GM12874 (cell line): ENCODE measurements at regions not wholly inside any gene's neighbourhood (a gene's known extent, or its start where the extent isn't known, plus 50 kb on each side); places are given as distances from the start of the nearest gene placed in this dataset.

ENCODE experiments used
- TF ChIP-seq, protein P1 (sequence below): IDR thresholded peaks from 2 replicates; pipeline ENCODE4 v1.5.1; 2011; ENCODE audit warnings: low read depth, mild to moderate bottlenecking, control low read depth, low read length, moderate library complexity; ENCODE audit not compliant: insufficient read depth

DNA sequence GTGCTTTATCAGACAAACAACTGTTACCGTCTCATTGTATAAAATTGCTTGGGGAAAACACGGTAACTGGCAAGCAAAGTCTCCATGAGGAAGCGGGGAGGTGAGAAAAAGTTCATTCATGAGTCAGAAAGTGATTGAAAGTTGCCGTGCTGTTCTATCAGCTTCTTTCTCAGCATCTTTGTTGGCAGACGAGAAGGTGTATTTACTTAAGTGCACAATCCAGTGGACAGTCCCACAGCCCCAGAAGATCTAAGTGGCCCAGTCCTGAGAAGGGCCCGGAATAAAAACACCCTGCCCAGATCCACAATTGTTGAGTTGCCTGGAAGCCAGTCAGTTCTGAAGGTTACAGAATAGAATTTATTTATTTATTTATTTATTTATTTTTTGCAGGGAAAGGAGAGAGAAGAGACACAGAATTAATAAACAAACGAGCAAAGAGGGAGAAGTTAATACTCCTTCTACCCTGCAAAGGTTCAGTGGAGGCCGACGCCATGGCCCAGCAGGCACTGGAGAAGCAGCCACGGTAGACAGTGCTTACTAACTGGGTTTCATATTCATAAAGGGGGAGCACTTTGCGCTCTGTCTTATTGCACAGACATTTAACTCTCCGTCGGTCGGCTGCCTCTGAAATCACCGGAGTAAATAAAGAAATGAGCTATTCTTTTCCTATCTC lies 676.0 kb upstream of the SALL3 start:
- TF ChIP-seq, protein P1, sequence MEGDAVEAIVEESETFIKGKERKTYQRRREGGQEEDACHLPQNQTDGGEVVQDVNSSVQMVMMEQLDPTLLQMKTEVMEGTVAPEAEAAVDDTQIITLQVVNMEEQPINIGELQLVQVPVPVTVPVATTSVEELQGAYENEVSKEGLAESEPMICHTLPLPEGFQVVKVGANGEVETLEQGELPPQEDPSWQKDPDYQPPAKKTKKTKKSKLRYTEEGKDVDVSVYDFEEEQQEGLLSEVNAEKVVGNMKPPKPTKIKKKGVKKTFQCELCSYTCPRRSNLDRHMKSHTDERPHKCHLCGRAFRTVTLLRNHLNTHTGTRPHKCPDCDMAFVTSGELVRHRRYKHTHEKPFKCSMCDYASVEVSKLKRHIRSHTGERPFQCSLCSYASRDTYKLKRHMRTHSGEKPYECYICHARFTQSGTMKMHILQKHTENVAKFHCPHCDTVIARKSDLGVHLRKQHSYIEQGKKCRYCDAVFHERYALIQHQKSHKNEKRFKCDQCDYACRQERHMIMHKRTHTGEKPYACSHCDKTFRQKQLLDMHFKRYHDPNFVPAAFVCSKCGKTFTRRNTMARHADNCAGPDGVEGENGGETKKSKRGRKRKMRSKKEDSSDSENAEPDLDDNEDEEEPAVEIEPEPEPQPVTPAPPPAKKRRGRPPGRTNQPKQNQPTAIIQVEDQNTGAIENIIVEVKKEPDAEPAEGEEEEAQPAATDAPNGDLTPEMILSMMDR, result no peak

DNA sequence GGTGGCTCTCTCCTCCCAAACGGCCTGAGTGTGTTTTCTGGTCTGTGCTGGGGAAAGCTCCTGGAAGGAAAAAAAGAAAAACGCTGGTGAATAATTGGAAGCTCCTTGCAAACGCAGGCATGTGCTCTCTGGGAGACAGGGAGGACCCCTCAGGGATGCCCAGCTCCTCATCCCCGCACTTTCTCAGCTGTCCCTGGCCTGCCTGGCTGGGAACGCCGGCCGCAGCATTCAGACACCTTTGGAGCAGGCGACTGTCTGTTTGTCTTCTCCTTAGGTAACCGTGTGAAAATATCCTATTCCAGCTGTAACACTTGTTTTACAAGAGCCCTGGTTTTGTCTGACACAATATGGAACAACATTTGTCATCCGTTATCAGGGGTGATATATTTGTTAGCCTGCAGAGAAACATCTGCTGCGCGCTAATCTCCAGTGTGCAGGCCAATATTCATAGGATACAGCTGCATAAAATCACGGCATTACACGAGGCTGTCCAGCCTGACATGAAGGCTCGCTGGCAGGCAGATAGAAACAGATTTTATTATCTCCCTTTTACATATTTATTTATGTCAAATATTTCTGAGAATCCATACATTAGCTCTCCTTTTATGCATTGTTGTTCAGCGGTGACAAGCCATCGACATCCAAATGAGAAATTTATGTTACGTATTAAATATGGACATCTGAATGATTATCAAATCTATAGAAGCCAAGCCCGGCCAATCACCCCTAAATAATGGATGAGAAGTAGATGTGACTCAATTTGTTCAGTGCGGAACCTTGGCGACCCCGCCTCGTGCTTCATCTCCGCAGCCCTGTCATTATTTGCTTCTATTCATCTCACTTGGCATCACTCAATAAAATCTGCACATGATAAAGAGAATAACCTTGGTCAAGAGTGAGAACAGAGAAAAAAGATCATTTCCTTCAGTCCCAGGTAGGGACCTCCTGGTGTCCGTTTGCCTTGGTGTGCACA lies 675.1 kb upstream of the SALL3 start:
- TF ChIP-seq, protein P1, result no peak

DNA sequence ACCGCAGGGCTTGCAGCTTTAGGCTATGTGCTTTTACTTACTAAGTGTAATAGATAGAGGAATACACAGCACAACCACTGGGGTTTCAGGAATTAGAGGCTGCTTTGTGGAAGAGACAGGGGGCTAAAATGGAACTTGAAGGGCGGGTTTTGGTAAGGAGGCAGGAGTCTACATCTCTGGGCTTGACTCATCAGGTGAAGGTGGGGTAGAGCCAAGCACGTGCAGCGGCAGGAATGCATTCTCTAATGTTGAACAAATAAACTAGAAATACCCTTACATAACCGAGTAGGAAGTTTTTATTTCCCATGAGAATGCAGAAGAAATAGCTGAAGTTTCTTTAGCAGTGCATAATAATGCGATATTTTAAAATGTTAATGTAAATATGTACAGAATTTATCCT lies 673.8 kb upstream of the SALL3 start:
- TF ChIP-seq, protein P1, result no peak

DNA sequence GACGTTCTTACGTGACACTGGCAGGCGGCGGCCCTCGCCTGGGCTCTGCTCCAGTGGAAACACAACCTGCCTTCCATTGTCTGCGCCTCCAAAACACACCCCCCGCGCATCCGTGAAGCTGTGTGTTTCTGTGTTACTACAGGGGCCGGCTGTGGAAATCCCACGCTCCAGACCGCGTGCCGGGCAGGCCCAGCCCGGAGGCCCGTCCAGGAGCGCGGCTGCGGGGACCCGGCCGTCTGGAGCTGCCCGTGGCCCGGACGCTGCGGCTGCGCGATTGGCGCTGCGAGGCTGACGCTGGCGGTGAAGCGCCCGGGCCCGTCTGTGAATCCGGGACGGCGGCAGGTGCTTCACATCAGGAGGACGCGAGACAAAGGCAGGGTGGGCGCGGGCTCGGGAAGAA lies 670.3 kb upstream of the SALL3 start:
- TF ChIP-seq, protein P1, result no peak

DNA sequence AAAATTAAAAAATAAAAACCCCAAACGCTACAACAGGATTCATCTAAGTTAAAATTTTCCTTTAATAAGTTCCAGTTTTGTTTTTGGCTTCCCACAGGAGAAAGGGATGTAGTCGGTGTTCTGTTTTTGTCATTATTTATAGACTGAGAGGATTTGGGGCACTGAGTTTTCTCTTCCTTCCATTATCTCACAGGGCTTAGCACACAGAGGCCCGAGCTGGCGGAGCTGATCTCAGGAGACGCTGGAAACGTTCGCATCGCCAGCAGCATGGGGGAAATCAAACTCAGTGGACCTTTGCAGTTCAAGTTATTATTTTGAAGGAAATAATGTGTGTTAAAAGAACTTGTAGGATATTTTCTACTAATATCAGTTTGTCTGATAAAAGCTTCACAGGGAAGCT lies 669.7 kb upstream of the SALL3 start:
- TF ChIP-seq, protein P1, result no peak

DNA sequence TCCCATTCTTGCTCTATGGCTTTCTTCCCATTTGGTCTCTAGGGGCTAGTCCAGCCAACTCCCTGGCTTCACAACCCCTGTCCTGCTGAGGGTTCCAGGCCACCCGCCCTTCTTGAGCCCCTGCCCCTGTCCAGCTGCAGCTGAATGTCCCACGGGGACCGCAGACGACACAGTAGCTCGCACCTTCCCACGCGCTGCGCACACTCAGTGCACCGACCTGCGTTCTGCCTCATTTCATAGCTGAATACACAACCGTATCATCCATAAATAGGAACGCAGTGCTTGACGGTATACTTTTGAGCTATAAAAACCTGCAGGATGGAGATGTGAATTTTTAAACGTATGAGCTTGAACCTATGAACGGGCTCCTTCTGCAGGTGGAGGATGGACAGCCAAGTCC lies 660.4 kb upstream of the SALL3 start:
- TF ChIP-seq, protein P1, result no peak

DNA sequence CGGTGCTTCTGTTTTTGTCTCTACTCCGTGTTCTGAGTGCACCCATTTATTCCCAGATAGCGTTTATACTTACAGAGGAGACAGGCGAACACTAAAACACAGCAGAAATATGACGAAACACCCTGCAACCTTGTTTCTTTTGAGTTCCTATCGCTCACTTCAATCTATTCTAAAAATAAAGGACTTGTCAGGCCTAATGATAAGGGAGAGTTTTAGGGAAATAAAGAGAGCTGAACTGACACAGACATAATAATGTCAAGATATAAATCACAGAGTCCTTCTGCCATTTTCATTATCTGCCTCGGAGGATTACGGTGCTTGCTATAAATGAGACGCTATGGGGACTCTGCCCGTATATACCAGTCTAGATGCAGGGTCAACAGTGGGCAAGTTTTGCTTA lies 659.7 kb upstream of the SALL3 start:
- TF ChIP-seq, protein P1, result no peak
